ENCODE measurements at regions not wholly inside any gene's neighbourhood (a gene's known extent, or its start where the extent isn't known, plus 50 kb on each side); places are given as distances from the start of the nearest gene placed in this dataset.

GRCh38 chr4:20172070-20172760 lies 79.5 kb upstream of the SLIT2 start:
- TF ChIP-seq CTCF (conservative IDR thresholded peaks at IDR 0.05) (no peak), EZH2 (IDR thresholded peaks at IDR 0.05; ENCODE audit: low read depth) (no peak)

Data from PC-9 (cell line).